GM21367 (cell line): ENCODE measurements at regions not wholly inside any gene's neighbourhood (a gene's known extent, or its start where the extent isn't known, plus 50 kb on each side); places are given as distances from the start of the nearest gene placed in this dataset.

ENCODE experiments used
- ATAC-seq: cut with Tn5 transposase; IDR thresholded peaks from one replicate; pipeline ENCODE4 v1.9.1; 2021; ENCODE audit not compliant: unreplicated experiment

DNA sequence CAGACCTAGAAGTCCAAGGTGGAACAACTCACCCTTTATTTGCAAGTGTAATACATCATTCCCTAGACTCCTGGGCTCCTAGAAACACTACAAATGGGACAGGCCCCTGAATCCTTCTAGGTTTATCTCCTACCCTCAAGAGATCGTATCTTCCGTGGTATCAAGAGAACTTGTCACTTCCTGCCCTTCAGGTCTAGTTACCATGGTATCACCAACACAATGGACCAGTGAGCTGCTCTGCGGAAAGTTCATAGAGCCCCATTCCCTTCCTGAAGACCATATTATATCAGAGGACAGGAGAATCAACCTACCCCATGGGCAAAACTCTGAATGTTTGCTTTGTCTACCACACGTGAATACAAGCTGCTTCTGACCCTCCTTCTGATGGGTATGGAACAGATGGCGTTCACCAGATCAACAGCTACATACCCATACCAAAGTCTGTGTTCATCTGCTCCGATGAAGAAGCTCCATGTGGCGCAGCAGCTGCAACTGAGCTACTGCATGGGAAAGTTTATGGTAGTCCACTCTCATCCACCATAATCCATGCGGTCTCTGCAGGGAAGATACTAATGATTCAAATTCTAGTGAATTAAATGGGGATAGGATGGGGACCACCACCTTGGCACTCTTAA, 84.6 kb upstream of the KLF13 start:
- no peak for ATAC-seq

GRCh38 chr15:31243895-31244294, 82.7 kb upstream of the KLF13 start:
- ATAC-seq = no peak

GRCh38 chr15:31245135-31245689, 81.4 kb upstream of the KLF13 start:
- ATAC-seq = no peak

DNA sequence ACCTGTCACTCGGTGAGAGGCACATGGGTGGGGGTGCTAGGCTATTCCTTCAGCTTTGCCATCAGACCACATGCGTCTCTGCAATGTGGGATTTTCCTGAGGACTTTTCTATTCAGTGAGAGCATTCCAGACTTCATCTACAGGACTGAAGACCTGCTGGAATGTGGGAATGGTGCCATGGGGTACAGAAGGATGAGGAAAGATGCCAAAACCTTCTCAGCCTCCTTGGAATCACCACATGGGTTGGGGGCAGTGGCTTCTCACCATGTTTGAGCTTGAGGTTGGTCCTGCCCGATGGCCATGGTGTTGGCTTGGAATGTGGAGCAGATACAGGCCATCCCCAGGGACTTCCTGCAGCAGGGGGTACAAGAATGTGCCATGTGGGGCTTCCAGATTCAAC, 80.9 kb upstream of the KLF13 start:
- ATAC-seq = no peak

GRCh38 chr15:31247404-31247803, 79.2 kb upstream of the KLF13 start:
- ATAC-seq = no peak

DNA sequence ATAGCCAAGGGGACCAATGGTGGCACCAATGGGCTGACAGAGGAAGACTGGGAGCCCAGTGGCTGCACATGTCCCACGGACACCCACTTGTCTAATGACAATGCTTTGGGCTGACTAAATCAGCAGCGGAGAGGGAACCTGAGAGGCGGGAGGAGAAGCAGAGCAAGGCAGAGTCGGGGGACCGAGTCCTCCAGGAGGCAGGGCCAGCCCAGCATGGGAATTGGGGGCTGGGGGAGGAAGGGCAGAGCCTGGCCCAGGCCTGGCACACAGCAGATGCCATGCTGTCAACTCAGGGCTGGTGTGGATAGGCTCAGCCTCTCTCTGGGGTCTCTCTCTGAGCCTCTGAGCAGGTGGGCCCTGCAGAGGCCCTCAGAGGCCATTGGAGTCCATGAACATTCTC, 78.4 kb upstream of the KLF13 start:
- ATAC-seq = no peak

GRCh38 chr15:31248951-31249350, 77.7 kb upstream of the KLF13 start:
- no peak for ATAC-seq

DNA sequence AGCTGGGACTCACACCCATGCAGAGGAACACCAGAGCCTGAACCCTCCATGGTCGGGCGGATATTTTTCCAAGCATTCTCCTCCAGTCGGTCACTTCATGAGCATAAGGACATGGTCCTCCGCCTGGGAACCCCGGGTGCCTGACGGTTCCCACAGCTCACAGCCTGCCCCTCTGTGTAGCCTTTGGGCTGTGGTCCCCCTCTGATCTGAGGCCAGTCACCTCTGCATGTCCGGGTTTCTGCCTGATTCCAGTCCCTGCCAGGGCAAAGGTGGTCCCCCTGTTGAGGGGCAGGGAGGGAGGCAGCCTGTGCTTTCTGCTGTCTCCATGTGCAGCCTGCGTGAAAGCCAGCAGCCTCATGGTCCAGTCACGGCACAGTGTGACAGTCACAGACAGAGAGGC, 76.6 kb upstream of the KLF13 start:
- no peak for ATAC-seq

GRCh38 chr15:31251165-31251564, 75.5 kb upstream of the KLF13 start:
- no peak for ATAC-seq

DNA sequence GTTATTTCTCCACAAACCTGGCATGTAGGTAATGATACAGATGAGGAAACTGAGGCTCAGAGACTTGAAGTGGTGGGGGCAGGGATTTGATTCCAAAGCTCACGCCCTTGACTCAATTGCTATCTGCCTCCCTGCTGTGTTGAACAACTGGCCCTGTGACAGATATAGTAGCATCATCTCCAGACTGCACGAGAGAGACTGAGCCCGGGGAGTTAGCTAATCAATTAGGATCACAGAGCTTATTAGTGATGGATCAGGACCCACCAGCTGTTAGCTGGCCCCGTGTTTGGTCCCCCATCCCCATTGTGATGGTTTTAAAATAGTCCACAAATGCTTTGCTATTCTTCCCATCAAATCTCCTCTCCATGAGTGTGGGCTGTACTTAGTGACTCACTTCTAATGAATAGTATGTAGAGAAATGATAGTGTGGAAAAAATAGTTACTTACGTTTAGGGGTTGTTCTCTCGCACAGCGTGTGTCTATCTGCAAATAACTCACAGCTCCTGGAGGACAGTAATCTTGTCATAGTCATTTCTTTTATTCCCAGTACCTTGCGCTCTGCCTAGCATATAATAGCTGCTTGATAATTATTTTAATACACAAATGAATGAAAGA, 74.4 kb upstream of the KLF13 start:
- ATAC-seq = no peak

DNA sequence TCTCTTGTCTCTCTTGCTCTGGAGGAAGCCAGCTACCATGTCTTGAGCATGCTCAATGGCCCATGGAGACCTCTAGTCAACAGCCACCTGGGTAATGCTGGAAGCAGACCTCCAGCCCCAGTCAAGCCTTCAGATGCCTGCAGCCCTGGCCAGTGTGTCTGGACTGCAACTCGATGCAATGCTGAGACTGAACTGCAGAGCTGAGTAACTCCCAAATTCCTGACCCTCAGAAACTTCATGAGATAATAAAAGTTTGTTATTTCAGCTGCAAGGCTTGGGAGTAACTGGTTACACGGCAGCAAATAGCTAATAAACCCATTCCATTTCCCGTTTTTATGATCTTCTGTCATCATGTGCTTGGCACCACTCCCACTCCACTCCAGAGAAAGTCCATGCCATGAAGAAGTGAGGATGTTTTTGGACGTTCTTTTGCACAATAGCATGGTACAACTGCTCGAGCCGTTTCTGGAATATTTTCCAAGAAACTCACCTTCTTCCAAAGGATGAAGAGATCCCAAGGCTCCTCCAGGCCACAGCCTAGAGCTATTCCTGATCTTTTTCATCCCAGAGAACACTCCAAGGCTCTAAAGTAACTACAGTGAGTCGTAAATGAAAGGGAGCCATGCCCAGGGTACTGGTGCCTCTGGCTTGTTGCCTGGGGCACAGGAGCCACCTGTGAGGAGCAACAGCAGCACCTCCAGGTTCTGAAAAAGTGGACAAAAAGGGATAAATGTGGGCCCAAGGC, 72.0 kb upstream of the KLF13 start:
- no peak for ATAC-seq

DNA sequence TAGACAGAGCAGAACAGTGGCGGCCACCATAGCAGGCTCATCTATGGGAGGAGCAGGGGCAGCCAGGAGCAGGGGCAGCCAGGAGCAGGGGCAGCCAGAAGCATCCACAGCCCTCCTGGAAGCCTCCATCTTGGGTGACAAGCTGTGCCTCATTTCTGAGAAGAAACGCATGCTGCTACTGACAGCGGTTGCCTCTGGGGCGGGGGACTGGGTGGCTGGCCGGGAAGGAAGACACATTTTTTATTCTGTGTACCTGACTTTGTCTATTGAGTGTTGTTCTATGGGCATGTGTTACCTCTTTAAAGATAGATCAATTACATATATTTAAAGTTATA, 71.5 kb upstream of the KLF13 start:
- no peak for ATAC-seq

- no peak for ATAC-seq
Observed at GRCh38 chr15:31255732-31256377, 70.8 kb upstream of the KLF13 start.

- no peak for ATAC-seq
Observed at GRCh38 chr15:31256378-31257265, 70.0 kb upstream of the KLF13 start.

- no peak for ATAC-seq
Observed at GRCh38 chr15:31257286-31257685, 69.3 kb upstream of the KLF13 start.

- no peak for ATAC-seq
Observed at GRCh38 chr15:31258260-31258659, 68.4 kb upstream of the KLF13 start.

DNA sequence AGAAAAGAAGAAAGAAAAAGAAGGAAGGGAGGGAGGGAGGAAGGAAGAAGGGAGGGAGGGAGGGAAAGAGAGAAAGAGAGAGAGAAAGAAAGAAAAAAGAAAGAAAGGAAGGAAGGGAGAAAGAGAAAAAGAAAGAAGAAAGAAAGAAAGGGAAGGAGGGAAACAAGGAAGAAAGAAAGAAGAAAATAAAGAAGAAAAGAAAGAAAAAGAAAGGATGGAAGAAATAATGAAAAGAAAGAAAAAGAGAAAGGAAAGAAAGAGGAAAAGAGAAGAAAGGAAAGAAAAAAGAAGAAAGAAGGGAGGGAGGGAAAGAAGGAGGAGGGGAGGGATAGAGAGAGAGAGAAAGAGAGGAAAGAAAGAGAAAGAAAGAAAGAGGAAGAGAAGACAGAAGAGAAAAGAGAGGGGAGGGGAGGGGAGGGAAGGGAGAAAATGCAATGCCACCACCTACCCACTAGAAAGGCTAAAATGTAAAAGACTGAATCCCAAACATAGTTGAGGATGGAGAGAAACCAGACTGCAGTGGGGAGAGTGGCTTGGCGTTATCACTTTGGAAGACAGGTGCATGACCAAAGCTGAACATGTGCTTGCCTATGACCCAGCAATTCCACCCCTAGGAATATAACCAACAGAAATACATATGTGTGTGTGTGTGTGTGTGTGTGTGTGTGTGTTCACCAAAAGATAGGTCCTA, 66.9 kb upstream of the KLF13 start:
- ATAC-seq = no peak

- no peak for ATAC-seq
Observed at GRCh38 chr15:31260646-31261265, 65.9 kb upstream of the KLF13 start.

DNA sequence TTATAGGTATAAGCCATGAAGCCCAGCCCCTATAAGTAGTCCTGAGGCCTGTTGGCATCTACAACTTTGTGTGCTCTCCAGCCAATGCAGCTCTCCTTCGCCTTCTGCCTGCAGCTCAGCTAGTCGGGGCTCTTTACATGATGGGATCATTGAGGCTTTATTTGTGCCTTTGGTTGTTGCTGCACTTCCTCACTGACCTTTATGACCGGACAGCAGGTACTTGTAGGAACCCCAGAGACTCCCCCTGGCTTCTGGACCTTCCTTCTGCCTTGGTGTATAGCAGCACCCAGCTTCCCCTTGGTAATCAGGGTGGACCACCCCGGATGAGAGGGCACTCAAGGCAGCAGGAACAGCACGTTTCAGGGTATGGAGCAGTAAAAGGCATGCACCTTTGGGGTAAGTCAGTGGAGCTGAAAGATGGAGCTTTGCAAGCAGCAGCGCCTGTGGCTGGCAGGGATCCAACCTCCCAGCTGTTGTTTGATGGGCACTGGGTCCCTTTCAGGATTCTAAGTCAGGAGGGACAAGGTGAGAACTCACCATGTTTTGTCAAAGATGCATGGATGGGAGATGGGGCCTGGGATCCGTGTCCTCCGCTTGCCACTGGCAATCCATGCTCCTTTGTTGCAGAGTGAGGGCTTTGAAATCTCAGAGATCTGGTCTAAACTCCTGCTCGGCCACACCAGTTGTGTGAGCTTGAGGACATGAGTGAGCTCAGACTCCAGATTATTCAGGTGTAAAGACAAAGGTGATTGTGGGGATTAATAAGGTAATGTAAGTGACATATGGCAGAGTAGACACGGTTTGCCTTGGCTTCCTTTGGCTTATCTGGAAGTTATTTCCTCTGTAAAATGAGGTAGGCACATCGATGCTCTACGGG, 65.1 kb upstream of the KLF13 start:
- no peak for ATAC-seq
